DOHH2 (cell line): ENCODE measurements at regions not wholly inside any gene's neighbourhood (a gene's known extent, or its start where the extent isn't known, plus 50 kb on each side); places are given as distances from the start of the nearest gene placed in this dataset.

Experiments
- H3F3A ChIP-seq: fragments of 200-600 bp; sonication (generic), shearing (Covaris generic); 2 replicates; pipeline ENCODE4 v1.6.0; 2016; ENCODE audit warnings: antibody characterized with exemption, mild to moderate bottlenecking; ENCODE audit not compliant: control insufficient read depth, insufficient read depth
- H3K27ac ChIP-seq: fragments of 200-600 bp; sonication (generic); 2 replicates; pipeline ENCODE4 v1.5.1; 2014; ENCODE audit warnings: low read depth, mild to moderate bottlenecking, low read length, moderate library complexity
- H3K27me3 ChIP-seq: fragments of 200-600 bp; sonication (generic); 2 replicates; pipeline ENCODE4 v1.6.1; 2014; ENCODE audit warnings: mild to moderate bottlenecking, low read length, mixed read lengths; ENCODE audit not compliant: control insufficient read depth
- H3K36me3 ChIP-seq: fragments of 200-600 bp; sonication (generic); 2 replicates; pipeline ENCODE4 v1.6.1; 2014; ENCODE audit warnings: mild to moderate bottlenecking, low read length, moderate library complexity, mixed read lengths; ENCODE audit not compliant: control insufficient read depth
- H3K4me1 ChIP-seq: fragments of 200-600 bp; sonication (generic); 2 replicates; pipeline ENCODE4 v1.6.1; 2014; ENCODE audit warnings: mild to moderate bottlenecking, low read length, mixed read lengths; ENCODE audit not compliant: control insufficient read depth
- H3K4me2 ChIP-seq: fragments of 200-600 bp; sonication (generic); 2 replicates; pipeline ENCODE4 v1.6.0; 2014; ENCODE audit warnings: mild to moderate bottlenecking, low read length, moderate library complexity
- H3K4me3 ChIP-seq: fragments of 200-600 bp; sonication (generic); 2 replicates; pipeline ENCODE4 v1.5.1; 2014; ENCODE audit warnings: mild to moderate bottlenecking, low read length, mixed read lengths
- H3K79me2 ChIP-seq: fragments of 200-600 bp; sonication (generic); 2 replicates; pipeline ENCODE4 v1.6.1; 2014; ENCODE audit warnings: mild to moderate bottlenecking, low read length, mixed read lengths; ENCODE audit not compliant: control insufficient read depth
- H3K9me2 ChIP-seq: fragments of 200-600 bp; sonication (generic); replicated peaks from 2 replicates; pipeline ENCODE4 v1.6.1; 2014; ENCODE audit warnings: mild to moderate bottlenecking, low read length, mixed read lengths; ENCODE audit not compliant: control insufficient read depth
- H3K9me3 ChIP-seq: fragments of 200-600 bp; sonication (generic); 2 replicates; pipeline ENCODE4 v1.6.1; 2014; ENCODE audit warnings: antibody characterized with exemption, low read length, mixed read lengths; ENCODE audit not compliant: control insufficient read depth, insufficient read depth
- H4K20me1 ChIP-seq: fragments of 200-600 bp; sonication (generic); 2 replicates; pipeline ENCODE4 v1.6.0; 2014; ENCODE audit warnings: low read depth, mild to moderate bottlenecking, antibody characterized with exemption, low read length, moderate library complexity; ENCODE audit not compliant: control insufficient read depth, insufficient read depth
- CTCF ChIP-seq: fragments of 200-600 bp; sonication (generic); IDR thresholded peaks from one replicate; pipeline ENCODE4 v1.5.1; 2014; ENCODE audit warnings: antibody characterized with exemption, mild to moderate bottlenecking, low read depth, low read length; ENCODE audit not compliant: poor library complexity, severe bottlenecking
- EZH2phosphoT487 ChIP-seq: fragments of 200-600 bp; sonication (generic); IDR thresholded peaks from 2 replicates; pipeline ENCODE4 v1.6.1; 2017; ENCODE audit warnings: borderline replicate concordance, mild to moderate bottlenecking, antibody characterized with exemption, low read length, moderate library complexity, mixed read lengths

GRCh38 chr11:69947059-69947792 lies 128.0 kb upstream of the FGF3 start:
- no peaks in the 10 kb centered on the region for H3F3A ChIP-seq
- peaks cover 6% of the 10 kb centered on the region; the same call in 1 of the 2 replicates for H3K9me3 ChIP-seq
- H4K20me1 ChIP-seq, result no peaks in the 10 kb centered on the region
- H3K4me1 ChIP-seq, result no peaks in the 10 kb centered on the region
- H3K27me3 ChIP-seq, result no peaks in the 10 kb centered on the region; the same call in 1 of the 2 replicates
- H3K4me2 ChIP-seq, result no peak overlapping the region
- no peaks in the 10 kb centered on the region for H3K79me2 ChIP-seq
- H3K9me2 ChIP-seq, result no peaks in the 10 kb centered on the region
- TF ChIP-seq EZH2phosphoT487, result no peak
- no peak overlapping the region for H3K4me3 ChIP-seq
- no peaks in the 10 kb centered on the region for H3K36me3 ChIP-seq
- no peak overlapping the region for H3K27ac ChIP-seq

GRCh38 chr11:69947793-69948255 lies 128.6 kb upstream of the FGF3 start:
- Histone ChIP-seq H4K20me1 (no peaks in the 10 kb centered on the region), H3K4me2 (no peak overlapping the region), H3K27ac (no peak overlapping the region), H3K79me2 (no peaks in the 10 kb centered on the region), H3K9me3 (peaks cover 6% of the 10 kb centered on the region; the same call in 1 of the 2 replicates), H3K4me1 (no peaks in the 10 kb centered on the region), H3K9me2 (no peaks in the 10 kb centered on the region), H3F3A (no peaks in the 10 kb centered on the region), H3K36me3 (no peaks in the 10 kb centered on the region), H3K27me3 (no peaks in the 10 kb centered on the region; the same call in 1 of the 2 replicates), H3K4me3 (no peak overlapping the region)
- TF ChIP-seq EZH2phosphoT487, result no peak
- TF ChIP-seq CTCF, result no peak

GRCh38 chr11:69948256-69949141 lies 129.3 kb upstream of the FGF3 start:
- Histone ChIP-seq H3K79me2 (no peaks in the 10 kb centered on the region), H4K20me1 (no peaks in the 10 kb centered on the region), H3F3A (no peaks in the 10 kb centered on the region), H3K27ac (no peak overlapping the region), H3K4me2 (no peak overlapping the region), H3K27me3 (no peaks in the 10 kb centered on the region; the same call in 1 of the 2 replicates), H3K4me3 (no peak overlapping the region), H3K36me3 (no peaks in the 10 kb centered on the region), H3K9me2 (no peaks in the 10 kb centered on the region), H3K4me1 (no peaks in the 10 kb centered on the region), H3K9me3 (peaks cover 6% of the 10 kb centered on the region; the same call in 1 of the 2 replicates)
- TF ChIP-seq EZH2phosphoT487, result no peak
- no peak for TF ChIP-seq CTCF
